ENCODE measurements at regions not wholly inside any gene's neighbourhood (a gene's known extent, or its start where the extent isn't known, plus 50 kb on each side); places are given as distances from the start of the nearest gene placed in this dataset.

- no peak for DNase-seq
- ATAC-seq (ENCODE audit: insufficient read depth, low read depth): no peak
- Histone ChIP-seq H3K4me3 (ENCODE audit: low read depth in 1 of 2, low read length in 2 of 2) (no peak overlapping the region), H3K4me2 (ENCODE audit: insufficient read depth, low read length) (no peak overlapping the region), H3K27me3 (ENCODE audit: insufficient read depth, low read length, poor library complexity) (no peaks in the 10 kb centered on the region), H2AFZ (ENCODE audit: low read depth, low read length) (no peak overlapping the region), H3K36me3 (ENCODE audit: insufficient read depth, low read length) (no peaks in the 10 kb centered on the region), H3K79me2 (ENCODE audit: insufficient read depth, low read length) (no peaks in the 10 kb centered on the region), H4K20me1 (ENCODE audit: insufficient read depth, low read length) (no peaks in the 10 kb centered on the region), H3K9me3 (ENCODE audit: insufficient read depth, low read length, severe bottlenecking) (no peaks in the 10 kb centered on the region), H3K4me1 (ENCODE audit: insufficient read depth, low read length) (no peaks in the 10 kb centered on the region), H3K9ac (ENCODE audit: low read depth, low read length) (no peak overlapping the region), H3K27ac (ENCODE audit: low read length) (no peak overlapping the region)
- no peak for TF ChIP-seq CTCF (IDR thresholded peaks at IDR 0.05; ENCODE audit: borderline replicate concordance, extremely low read depth, low read length, poor library complexity, severe bottlenecking)
- no peak for TF ChIP-seq EZH2 (IDR thresholded peaks at IDR 0.05; ENCODE audit: borderline replicate concordance, low read depth, low read length, severe bottlenecking)
Measured at GRCh38 chr3:28134792-28135375, 106.5 kb upstream of the CMC1 start.

- DNase-seq (no peak), ATAC-seq (ENCODE audit: insufficient read depth, low read depth) (no peak)
- no peaks in the 10 kb centered on the region for H3K9me3 ChIP-seq (ENCODE audit: insufficient read depth, low read length, severe bottlenecking)
- H3K9ac ChIP-seq (ENCODE audit: low read depth, low read length): no peak overlapping the region
- H3K4me3 ChIP-seq (ENCODE audit: low read depth in 1 of 2, low read length in 2 of 2): no peak overlapping the region
- no peak overlapping the region for H3K4me2 ChIP-seq (ENCODE audit: insufficient read depth, low read length)
- H3K27me3 ChIP-seq (ENCODE audit: insufficient read depth, low read length, poor library complexity): no peaks in the 10 kb centered on the region
- H3K27ac ChIP-seq (ENCODE audit: low read length): no peak overlapping the region
- no peaks in the 10 kb centered on the region for H4K20me1 ChIP-seq (ENCODE audit: insufficient read depth, low read length)
- H2AFZ ChIP-seq (ENCODE audit: low read depth, low read length): no peak overlapping the region
- no peak for TF ChIP-seq EZH2 (IDR thresholded peaks at IDR 0.05; ENCODE audit: borderline replicate concordance, low read depth, low read length, severe bottlenecking)
- TF ChIP-seq CTCF (IDR thresholded peaks at IDR 0.05; ENCODE audit: borderline replicate concordance, extremely low read depth, low read length, poor library complexity, severe bottlenecking): no peak
- no peaks in the 10 kb centered on the region for H3K4me1 ChIP-seq (ENCODE audit: insufficient read depth, low read length)
- no peaks in the 10 kb centered on the region for H3K79me2 ChIP-seq (ENCODE audit: insufficient read depth, low read length)
- no peaks in the 10 kb centered on the region for H3K36me3 ChIP-seq (ENCODE audit: insufficient read depth, low read length)
Measured at GRCh38 chr3:28136607-28137216, 104.7 kb upstream of the CMC1 start.

GRCh38 chr3:28138043-28138610 is 103.3 kb upstream of the CMC1 start:
- H4K20me1 ChIP-seq (ENCODE audit: insufficient read depth, low read length): no peaks in the 10 kb centered on the region
- no peaks in the 10 kb centered on the region for H3K36me3 ChIP-seq (ENCODE audit: insufficient read depth, low read length)
- TF ChIP-seq CTCF (IDR thresholded peaks at IDR 0.05; ENCODE audit: borderline replicate concordance, extremely low read depth, low read length, poor library complexity, severe bottlenecking) (no peak), EZH2 (IDR thresholded peaks at IDR 0.05; ENCODE audit: borderline replicate concordance, low read depth, low read length, severe bottlenecking) (no peak)
- H3K27me3 ChIP-seq (ENCODE audit: insufficient read depth, low read length, poor library complexity): no peaks in the 10 kb centered on the region
- no peak for ATAC-seq (ENCODE audit: insufficient read depth, low read depth)
- H3K9ac ChIP-seq (ENCODE audit: low read depth, low read length): no peak overlapping the region
- no peak overlapping the region for H3K4me3 ChIP-seq (ENCODE audit: low read depth in 1 of 2, low read length in 2 of 2)
- no peak for DNase-seq
- no peaks in the 10 kb centered on the region for H3K9me3 ChIP-seq (ENCODE audit: insufficient read depth, low read length, severe bottlenecking)
- no peak overlapping the region for H3K27ac ChIP-seq (ENCODE audit: low read length)
- no peaks in the 10 kb centered on the region for H3K79me2 ChIP-seq (ENCODE audit: insufficient read depth, low read length)
- H3K4me2 ChIP-seq (ENCODE audit: insufficient read depth, low read length): no peak overlapping the region
- H2AFZ ChIP-seq (ENCODE audit: low read depth, low read length): no peak overlapping the region
- no peaks in the 10 kb centered on the region for H3K4me1 ChIP-seq (ENCODE audit: insufficient read depth, low read length)

Measured in DND-41 (cell line).